GM12878 (cell line): ENCODE measurements at regions not wholly inside any gene's neighbourhood (a gene's known extent, or its start where the extent isn't known, plus 50 kb on each side); places are given as distances from the start of the nearest gene placed in this dataset.

Experiments
- ATAC-seq: fragments of 200-7000 bp; cut with Tn5 transposase; 3 replicates; pipeline ENCODE4 v1.9.1; 2020; ENCODE audit warnings: mild to moderate bottlenecking, moderate library complexity
- BruUV-seq: library from RNA; stranded (reverse); fragments of 400-500 nt; replicated peaks from 2 replicates; lab custom pipeline; 2021; lab: Mats Ljungman, UMichigan
- CTCF ChIA-PET: fragments of 300-600 bp; sonication (Branson Sonifier 250); formaldehyde crosslinking; extraction: SDS; loops from one replicate; lab custom pipeline; 2021; ENCODE audit warnings: inconsistent platforms; lab: Yijun Ruan, JAX
- POLR2A ChIA-PET: fragments of 350-600 bp; formaldehyde crosslinking; extraction: SDS; loops from one replicate; lab custom pipeline; 2021; ENCODE audit warnings: inconsistent platforms; lab: Charles Lee
- RAD21 ChIA-PET: fragments of 300-600 bp; sonication (Branson Sonifier 250); formaldehyde crosslinking; loops from one replicate; lab custom pipeline; 2023; ENCODE audit warnings: antibody characterized with exemption; ENCODE audit not compliant: unreplicated experiment; lab: Charles Lee
- SMC1A ChIA-PET: fragments of 300-600 bp; sonication (Branson Sonifier 250); formaldehyde crosslinking; loops from one replicate; lab custom pipeline; 2023; ENCODE audit not compliant: unreplicated experiment, uncharacterized antibody; lab: Charles Lee
- DNase-seq: peaks from one replicate; pipeline ENCODE4 v3.0.0-alpha.2; 2011; ENCODE audit warnings: low read depth, low spot score
- FAIRE-seq: peaks from 3 replicates; lab custom pipeline; 2011; peaks lifted over from hg19 to GRCh38; lab: Jason Lieb, UNC
- H2AFZ ChIP-seq: 2 replicates; pipeline ENCODE4 v1.6.0; 2011; ENCODE audit warnings: low read depth, low read length, control low read depth; ENCODE audit not compliant: control insufficient read depth
- H3K27ac ChIP-seq: 2 replicates; pipeline ENCODE4 v1.5.1; 2011; ENCODE audit warnings: control low read depth; ENCODE audit not compliant: control insufficient read depth, insufficient read depth
- H3K27me3 ChIP-seq, 2 experiments: replicated peaks in 1 of 2; 2 replicates each; pipeline versions ENCODE4 v1.6.0 to v1.6.1; 2011; ENCODE audit warnings: low read length in 1 of 2; ENCODE audit not compliant: control insufficient read depth in 2 of 2, insufficient read depth in 2 of 2
- H3K36me3 ChIP-seq, 2 experiments: 2 replicates each; pipeline ENCODE4 v1.5.1; 2011; ENCODE audit warnings: low read length in 1 of 2; ENCODE audit not compliant: control insufficient read depth in 2 of 2, insufficient read depth in 2 of 2
- H3K4me1 ChIP-seq: 2 replicates; pipeline ENCODE4 v1.6.1; 2011; ENCODE audit warnings: mild to moderate bottlenecking, low read length, moderate library complexity, mixed read lengths; ENCODE audit not compliant: control insufficient read depth, insufficient read depth
- H3K4me2 ChIP-seq: 2 replicates; pipeline ENCODE4 v1.6.0; 2011; ENCODE audit warnings: control low read depth; ENCODE audit not compliant: control insufficient read depth, insufficient read depth
- H3K4me3 ChIP-seq: fragments of 200-600 bp; sonication (generic); 2 replicates; pipeline ENCODE4 v1.5.1; 2016
- H3K79me2 ChIP-seq: 2 replicates; pipeline ENCODE4 v1.6.0; 2011; ENCODE audit warnings: low read length; ENCODE audit not compliant: control insufficient read depth, insufficient read depth
- H3K9ac ChIP-seq: 2 replicates; pipeline ENCODE4 v1.8.0; 2011; ENCODE audit warnings: low read length, control low read depth, mixed read lengths; ENCODE audit not compliant: control insufficient read depth, insufficient read depth
- H3K9me3 ChIP-seq: replicated peaks from 3 replicates; pipeline ENCODE4 v1.5.1; 2011; ENCODE audit warnings: mild to moderate bottlenecking, low read length; ENCODE audit not compliant: control insufficient read depth, insufficient read depth
- H4K20me1 ChIP-seq: 2 replicates; pipeline ENCODE4 v1.6.0; 2011; ENCODE audit not compliant: control insufficient read depth, insufficient read depth
- CBX3 ChIP-seq: fragments of 200-600 bp; sonication (generic); IDR thresholded peaks from 2 replicates; pipeline ENCODE4 v1.6.1; 2016; ENCODE audit warnings: low read depth, borderline replicate concordance
- EGR1 ChIP-seq, 2 experiments: IDR thresholded peaks; 1 replicate in 1 of 2; 2 replicates in 1 of 2; pipeline ENCODE4 v1.6.1; 2011 to 2012; ENCODE audit warnings: low read depth in 2 of 2, low read length in 2 of 2, borderline replicate concordance in 1 of 2, mild to moderate bottlenecking in 1 of 2, moderate library complexity in 1 of 2
- ELK1 ChIP-seq: IDR thresholded peaks from 2 replicates; pipeline ENCODE4 v1.6.1; 2012; ENCODE audit warnings: low read depth, low read length, improper control_type of control experiment
- HDAC6 ChIP-seq: fragments of 200-600 bp; sonication (generic); IDR thresholded peaks from one replicate; pipeline ENCODE4 v1.8.0; 2017; ENCODE audit warnings: antibody characterized with exemption; ENCODE audit not compliant: unreplicated experiment
- MAX ChIP-seq: IDR thresholded peaks from 2 replicates; pipeline ENCODE4 v1.6.1; 2012; ENCODE audit warnings: low read depth, low read length, improper control_type of control experiment
- MXI1 ChIP-seq: fragments of 150-350 bp; IDR thresholded peaks from 2 replicates; pipeline ENCODE4 v1.6.1; 2011; ENCODE audit warnings: low read depth, mild to moderate bottlenecking, inconsistent platforms, low read length, improper control_type of control experiment
- NBN ChIP-seq: fragments of 450-650 bp; IDR thresholded peaks from 2 replicates; pipeline ENCODE4 v1.6.1; 2016
- NFYB ChIP-seq: IDR thresholded peaks from 2 replicates; pipeline ENCODE4 v1.6.1; 2011; ENCODE audit warnings: low read depth, mild to moderate bottlenecking, low read length, improper control_type of control experiment, moderate library complexity; ENCODE audit not compliant: insufficient read depth
- PBX3 ChIP-seq: IDR thresholded peaks from 2 replicates; pipeline ENCODE4 v1.6.1; 2011; ENCODE audit warnings: mild to moderate bottlenecking, low read depth, low read length, moderate library complexity; ENCODE audit not compliant: insufficient replicate concordance
- RAD21 ChIP-seq: IDR thresholded peaks from 2 replicates; pipeline ENCODE4 v1.6.1; 2011; ENCODE audit warnings: mild to moderate bottlenecking, low read depth, low read length, moderate library complexity; ENCODE audit not compliant: insufficient read depth
- RAD51 ChIP-seq: fragments of 450-650 bp; IDR thresholded peaks from 2 replicates; pipeline ENCODE4 v1.6.1; 2016; ENCODE audit warnings: moderate library complexity, mild to moderate bottlenecking, inconsistent platforms
- SKIL ChIP-seq: fragments of 450-650 bp; IDR thresholded peaks from 2 replicates; pipeline ENCODE4 v1.6.1; 2017; ENCODE audit warnings: mild to moderate bottlenecking, low read depth, inconsistent platforms; ENCODE audit not compliant: poor library complexity, severe bottlenecking
- YY1 ChIP-seq: IDR thresholded peaks from 2 replicates; pipeline ENCODE4 v1.6.1; 2011; ENCODE audit warnings: low read depth, mild to moderate bottlenecking, low read length
- WGBS: methylation state at CpG from one replicate; pipeline ENCODE4 v1.1.6; 2016; ENCODE audit warnings: low lambda C conversion rate; ENCODE audit not compliant: insufficient replicate concordance, insufficient coverage; ENCODE audit errors: missing lambda C conversion rate; 5-methylcytosine and 5-hydroxymethylcytosine counted together
- in situ Hi-C: fragments of 300-500 bp; cut with MboI; formaldehyde crosslinking; loops from 9 replicates; pipeline ENCODE4 v1.14.3; 2018; ENCODE audit warnings: mixed read lengths
- intact Hi-C: fragments of 100-400 bp; cut with micrococcal nuclease; formaldehyde crosslinking; loops from one replicate; pipeline ENCODE4 v1.14.2; 2022; ENCODE audit not compliant: unreplicated experiment
- TF ChIP-seq, protein P1 (sequence below): fragments of 450-650 bp; IDR thresholded peaks from 2 replicates; pipeline ENCODE4 v1.6.1; 2017; ENCODE audit warnings: mild to moderate bottlenecking, moderate library complexity
- TF ChIP-seq, protein P2 (sequence below): fragments of 450-650 bp; IDR thresholded peaks from 2 replicates; pipeline ENCODE4 v1.6.1; 2017; ENCODE audit warnings: borderline replicate concordance

- Histone ChIP-seq H3K9ac (no peak overlapping the region), H3K4me1 (no peaks in the 10 kb centered on the region), H3K27ac (no peak overlapping the region), H3K27me3 (no peaks in the 10 kb centered on the region), H3K4me3 (no peak overlapping the region), H3K36me3 (no peaks in the 10 kb centered on the region), H3K9me3 (no peaks in the 10 kb centered on the region), H4K20me1 (no peaks in the 10 kb centered on the region), H3K4me2 (no peak overlapping the region), H3K79me2 (no peaks in the 10 kb centered on the region), H2AFZ (no peak overlapping the region)
- 78% methylated on average over 4 of the region's 4 CpGs for WGBS
- in situ Hi-C loops (loop anchor here (10.0 kb wide), 1 partner anchor 386 kb away; no protein-coding TSS in a partner anchor), intact Hi-C loops (no loop called here)
- SMC1A ChIA-PET = no interaction called here
- RAD21 ChIA-PET = no interaction called here
- FAIRE-seq = no peak
- no TSS peak for BruUV-seq
- POLR2A ChIA-PET = no interaction called here
- CTCF ChIA-PET = no interaction called here
- no peak for ATAC-seq
- DNase-seq = no peak
- no peak for TF ChIP-seq MXI1
- TF ChIP-seq YY1 = no peak
- TF ChIP-seq RAD51 = no peak
- no peak for TF ChIP-seq EGR1 (IDR thresholded peaks at IDR 0.05; ENCODE audit: borderline replicate concordance in 1 of 2, low read depth in 2 of 2, low read length in 2 of 2)
- TF ChIP-seq HDAC6 = no peak
- TF ChIP-seq MAX = no peak
- TF ChIP-seq PBX3 = no peak
- TF ChIP-seq ELK1 = no peak
- TF ChIP-seq, protein P1, sequence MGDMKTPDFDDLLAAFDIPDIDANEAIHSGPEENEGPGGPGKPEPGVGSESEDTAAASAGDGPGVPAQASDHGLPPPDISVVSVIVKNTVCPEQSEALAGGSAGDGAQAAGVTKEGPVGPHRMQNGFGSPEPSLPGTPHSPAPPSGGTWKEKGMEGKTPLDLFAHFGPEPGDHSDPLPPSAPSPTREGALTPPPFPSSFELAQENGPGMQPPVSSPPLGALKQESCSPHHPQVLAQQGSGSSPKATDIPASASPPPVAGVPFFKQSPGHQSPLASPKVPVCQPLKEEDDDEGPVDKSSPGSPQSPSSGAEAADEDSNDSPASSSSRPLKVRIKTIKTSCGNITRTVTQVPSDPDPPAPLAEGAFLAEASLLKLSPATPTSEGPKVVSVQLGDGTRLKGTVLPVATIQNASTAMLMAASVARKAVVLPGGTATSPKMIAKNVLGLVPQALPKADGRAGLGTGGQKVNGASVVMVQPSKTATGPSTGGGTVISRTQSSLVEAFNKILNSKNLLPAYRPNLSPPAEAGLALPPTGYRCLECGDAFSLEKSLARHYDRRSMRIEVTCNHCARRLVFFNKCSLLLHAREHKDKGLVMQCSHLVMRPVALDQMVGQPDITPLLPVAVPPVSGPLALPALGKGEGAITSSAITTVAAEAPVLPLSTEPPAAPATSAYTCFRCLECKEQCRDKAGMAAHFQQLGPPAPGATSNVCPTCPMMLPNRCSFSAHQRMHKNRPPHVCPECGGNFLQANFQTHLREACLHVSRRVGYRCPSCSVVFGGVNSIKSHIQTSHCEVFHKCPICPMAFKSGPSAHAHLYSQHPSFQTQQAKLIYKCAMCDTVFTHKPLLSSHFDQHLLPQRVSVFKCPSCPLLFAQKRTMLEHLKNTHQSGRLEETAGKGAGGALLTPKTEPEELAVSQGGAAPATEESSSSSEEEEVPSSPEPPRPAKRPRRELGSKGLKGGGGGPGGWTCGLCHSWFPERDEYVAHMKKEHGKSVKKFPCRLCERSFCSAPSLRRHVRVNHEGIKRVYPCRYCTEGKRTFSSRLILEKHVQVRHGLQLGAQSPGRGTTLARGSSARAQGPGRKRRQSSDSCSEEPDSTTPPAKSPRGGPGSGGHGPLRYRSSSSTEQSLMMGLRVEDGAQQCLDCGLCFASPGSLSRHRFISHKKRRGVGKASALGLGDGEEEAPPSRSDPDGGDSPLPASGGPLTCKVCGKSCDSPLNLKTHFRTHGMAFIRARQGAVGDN = no peak
- no peak for TF ChIP-seq NBN
- TF ChIP-seq, protein P2, sequence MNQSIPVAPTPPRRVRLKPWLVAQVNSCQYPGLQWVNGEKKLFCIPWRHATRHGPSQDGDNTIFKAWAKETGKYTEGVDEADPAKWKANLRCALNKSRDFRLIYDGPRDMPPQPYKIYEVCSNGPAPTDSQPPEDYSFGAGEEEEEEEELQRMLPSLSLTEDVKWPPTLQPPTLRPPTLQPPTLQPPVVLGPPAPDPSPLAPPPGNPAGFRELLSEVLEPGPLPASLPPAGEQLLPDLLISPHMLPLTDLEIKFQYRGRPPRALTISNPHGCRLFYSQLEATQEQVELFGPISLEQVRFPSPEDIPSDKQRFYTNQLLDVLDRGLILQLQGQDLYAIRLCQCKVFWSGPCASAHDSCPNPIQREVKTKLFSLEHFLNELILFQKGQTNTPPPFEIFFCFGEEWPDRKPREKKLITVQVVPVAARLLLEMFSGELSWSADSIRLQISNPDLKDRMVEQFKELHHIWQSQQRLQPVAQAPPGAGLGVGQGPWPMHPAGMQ = no peak
- no peak for TF ChIP-seq SKIL
- TF ChIP-seq CBX3 = no peak
- TF ChIP-seq RAD21 = no peak
- TF ChIP-seq NFYB = no peak
Observed at GRCh38 chr11:104618954-104619353, 279.3 kb downstream of the CASP12 start.
